ENCODE measurements at regions not wholly inside any gene's neighbourhood (a gene's known extent, or its start where the extent isn't known, plus 50 kb on each side); places are given as distances from the start of the nearest gene placed in this dataset.

- TF ChIP-seq EZH2 (IDR thresholded peaks at IDR 0.05; ENCODE audit: borderline replicate concordance, low read length) (no peak), CTCF (conservative IDR thresholded peaks at IDR 0.05 in 1 of 2, IDR thresholded peaks at IDR 0.05 in 1 of 2; ENCODE audit: extremely low read depth in 1 of 2, insufficient read depth in 1 of 2, low read depth in 1 of 2, low read length in 2 of 2) (no peak)
Observed at GRCh38 chr3:24765399-24765798, 270.7 kb upstream of the THRB start.

All from mammary epithelial cell (primary cell).